ENCODE measurements at regions not wholly inside any gene's neighbourhood (a gene's known extent, or its start where the extent isn't known, plus 50 kb on each side); places are given as distances from the start of the nearest gene placed in this dataset.

- TF ChIP-seq ATF2 (CRISPR knock-in tag; IDR thresholded peaks at IDR 0.05; ENCODE audit: borderline replicate concordance, low read depth) (no peak), ZNF671 (CRISPR knock-in tag; IDR thresholded peaks at IDR 0.05) (no peak), FOXP4 (CRISPR knock-in tag; IDR thresholded peaks at IDR 0.05) (no peak), E2F5 (CRISPR knock-in tag; IDR thresholded peaks at IDR 0.05) (no peak), ZNF232 (CRISPR knock-in tag; IDR thresholded peaks at IDR 0.05) (no peak), NR1H2 (CRISPR knock-in tag; IDR thresholded peaks at IDR 0.05) (no peak), ERG (CRISPR knock-in tag; IDR thresholded peaks at IDR 0.05) (no peak), ZMAT4 (CRISPR knock-in tag; IDR thresholded peaks at IDR 0.05) (no peak), AR (CRISPR knock-in tag; IDR thresholded peaks at IDR 0.05) (no peak), ZNF219 (CRISPR knock-in tag; IDR thresholded peaks at IDR 0.05; ENCODE audit: borderline replicate concordance) (no peak), FOXK1 (CRISPR knock-in tag; IDR thresholded peaks at IDR 0.05) (no peak), RELA (CRISPR knock-in tag; IDR thresholded peaks at IDR 0.05; ENCODE audit: borderline replicate concordance) (no peak), GABPB1 (CRISPR knock-in tag; IDR thresholded peaks at IDR 0.05) (no peak)
These were observed 639.5 kb downstream of the OTOL1 start (continued) for GRCh38 chr3:162136136-162136535.

GRCh38 chr3:162138509-162138908, 641.9 kb downstream of the OTOL1 start:
- CTCF ChIA-PET = no interaction called here
- POLR2A ChIA-PET = no interaction called here
- TF ChIP-seq ZMAT4 (CRISPR knock-in tag; IDR thresholded peaks at IDR 0.05) (no peak), ZNF317 (CRISPR knock-in tag; IDR thresholded peaks at IDR 0.05; ENCODE audit: borderline replicate concordance, low read depth) (no peak), ZNF532 (CRISPR knock-in tag; IDR thresholded peaks at IDR 0.05; ENCODE audit: borderline replicate concordance) (no peak), NR1H2 (CRISPR knock-in tag; IDR thresholded peaks at IDR 0.05) (no peak), ATF3 (CRISPR knock-in tag; conservative IDR thresholded peaks at IDR 0.05) (no peak), CREM (CRISPR knock-in tag; IDR thresholded peaks at IDR 0.05) (no peak), GRHL2 (CRISPR knock-in tag; IDR thresholded peaks at IDR 0.05; ENCODE audit: insufficient replicate concordance, severe bottlenecking) (no peak), IRF1 (CRISPR knock-in tag; IDR thresholded peaks at IDR 0.05) (no peak)

More at GRCh38 chr3:162138509-162138908, 641.9 kb downstream of the OTOL1 start:
- no peaks in the 10 kb centered on the region for H3K9me3 Mint-ChIP-seq
- H3K36me3 Mint-ChIP-seq = no peaks in the 10 kb centered on the region
- H3K27ac Mint-ChIP-seq = no peak overlapping the region
- H3K4me3 Mint-ChIP-seq = no peak overlapping the region
- ATAC-seq (no peak), DNase-seq (ENCODE audit: low spot score) (no peak)
- no peaks in the 10 kb centered on the region for H3K4me1 Mint-ChIP-seq
- no peaks in the 10 kb centered on the region for H3K27me3 Mint-ChIP-seq (ENCODE audit: low read depth)

Measured in WTC11 (cell line).